GM18520 (cell line): ENCODE measurements at regions not wholly inside any gene's neighbourhood (a gene's known extent, or its start where the extent isn't known, plus 50 kb on each side); places are given as distances from the start of the nearest gene placed in this dataset.
"Not testable (repeated sequence)": the region's sequence is repeated elsewhere in the genome, so short reads cannot be mapped to it uniquely, and the experiment has no call there.

Experiments used
- ATAC-seq: cut with Tn5 transposase; IDR thresholded peaks from one replicate; pipeline ENCODE4 v1.9.1; 2021; ENCODE audit not compliant: unreplicated experiment

DNA sequence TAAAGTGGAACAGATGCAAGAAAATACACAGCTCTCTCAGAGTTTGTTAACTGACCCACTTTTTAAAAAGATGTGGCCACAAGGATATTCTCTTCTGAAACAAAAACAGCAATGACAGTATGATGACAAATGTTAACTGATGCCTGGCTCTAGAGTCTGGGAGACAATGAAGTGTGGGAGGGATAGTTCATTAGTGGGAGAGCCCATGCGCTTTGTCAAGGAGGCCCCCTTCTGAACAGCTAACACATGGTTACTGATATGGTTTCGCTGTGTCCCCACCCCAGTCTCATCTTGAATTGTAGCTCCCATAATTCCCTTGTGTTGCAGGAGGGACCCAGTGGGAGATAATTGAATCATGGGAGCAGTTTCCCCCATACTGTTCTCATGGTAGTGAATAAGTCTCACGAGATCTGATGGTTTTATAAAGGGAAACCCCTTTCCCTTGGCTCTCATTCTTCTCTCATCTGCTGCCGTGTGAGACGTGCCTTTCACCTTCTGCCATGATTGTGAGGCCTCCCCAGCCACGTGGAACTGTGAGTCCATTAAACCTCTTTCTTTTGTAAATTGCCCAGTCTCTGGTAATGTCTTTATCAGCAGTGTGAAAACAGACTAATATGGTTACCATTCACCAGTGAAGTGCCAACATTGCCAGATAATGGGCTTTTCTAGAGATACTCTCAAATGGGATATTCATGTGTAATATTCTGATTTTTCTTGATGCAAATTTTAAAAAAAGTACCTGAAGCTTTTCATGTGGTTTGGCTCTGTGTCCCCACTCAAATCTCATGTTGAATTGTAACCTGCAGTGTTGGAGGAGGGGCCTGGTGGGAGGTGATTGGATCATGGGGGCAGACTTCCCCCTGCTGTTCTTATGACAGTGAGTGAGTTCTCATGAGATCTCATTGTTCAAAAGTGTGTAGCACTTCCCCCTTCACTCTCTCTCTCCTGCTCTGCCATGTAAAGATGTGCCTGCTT lies 435.8 kb downstream of the SHISA9 start:
- not testable (repeated sequence) for ATAC-seq

DNA sequence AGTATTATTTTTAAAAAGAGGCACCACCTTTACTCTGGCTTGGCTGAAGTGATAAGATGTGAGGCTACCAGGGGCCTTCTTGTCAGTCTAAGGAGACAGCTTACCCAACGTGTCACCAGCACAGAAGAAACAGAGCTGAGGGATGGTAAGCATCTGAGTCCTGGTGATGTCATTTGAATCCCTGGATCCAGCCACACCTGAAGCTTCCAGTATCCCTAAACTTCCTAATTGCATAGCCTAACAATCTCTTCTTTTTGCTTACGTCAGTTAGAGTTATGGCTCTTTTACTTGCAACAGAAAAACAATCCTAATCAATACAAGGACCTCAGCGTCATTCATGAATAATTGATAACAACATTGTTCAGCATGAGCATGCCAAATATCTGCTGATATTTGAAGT lies 436.6 kb downstream of the SHISA9 start:
- ATAC-seq, result no peak

DNA sequence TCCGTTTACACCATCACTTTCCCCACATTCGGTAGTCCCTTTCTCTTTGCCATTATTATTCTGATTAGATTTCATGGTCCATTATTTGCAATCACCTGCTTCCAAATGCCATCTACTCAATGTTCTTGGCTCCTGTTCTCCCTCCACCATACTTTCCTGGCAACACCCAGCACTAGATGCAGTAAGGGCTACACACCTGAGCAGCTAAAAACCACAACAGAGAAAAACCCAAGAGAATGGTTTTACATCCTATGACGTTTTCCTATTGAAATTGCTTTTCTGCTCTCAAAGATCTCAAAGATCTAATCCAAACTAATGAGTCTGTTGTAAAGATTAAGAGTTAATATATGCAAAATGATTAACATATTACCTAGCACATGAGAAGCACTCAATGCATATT lies 441.3 kb downstream of the SHISA9 start:
- ATAC-seq, result no peak

DNA sequence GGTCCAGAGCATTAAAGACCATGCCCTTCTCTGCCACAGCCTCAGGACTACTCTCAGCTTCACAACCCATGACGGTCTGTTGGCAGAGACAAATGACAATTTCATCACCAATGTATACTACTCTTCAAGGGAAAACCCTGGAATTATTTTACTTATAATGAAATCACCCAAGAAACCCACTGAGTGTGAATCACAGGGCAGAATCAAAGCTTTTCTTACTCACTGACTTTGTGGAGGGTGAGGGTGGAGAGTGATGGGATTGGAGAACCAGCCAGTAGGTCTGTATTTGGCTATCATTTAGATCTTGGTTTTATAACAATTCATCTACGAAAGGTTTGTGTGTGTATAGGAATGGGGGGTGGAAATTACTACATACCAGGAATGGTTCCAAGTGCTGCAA lies 442.6 kb downstream of the SHISA9 start:
- no peak for ATAC-seq

DNA sequence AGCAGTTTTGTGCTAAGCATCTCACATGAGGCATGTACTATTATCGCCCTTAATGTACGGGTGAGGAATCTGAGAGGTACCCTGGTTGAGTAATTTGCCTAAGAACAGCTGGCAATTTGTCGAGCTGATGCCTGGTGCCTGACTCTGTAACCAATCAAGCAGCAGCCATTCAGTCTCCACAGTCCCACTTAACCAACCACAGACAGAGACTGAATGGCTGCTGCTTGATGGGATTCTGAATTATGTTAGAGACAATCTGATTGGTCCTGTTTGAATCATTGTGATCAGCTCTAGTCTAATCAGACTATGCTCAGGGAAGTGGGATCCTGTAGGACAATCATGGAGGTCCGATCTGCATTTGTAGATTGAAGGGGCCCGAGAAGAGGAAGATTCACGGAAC lies 447.0 kb downstream of the SHISA9 start:
- no peak for ATAC-seq

DNA sequence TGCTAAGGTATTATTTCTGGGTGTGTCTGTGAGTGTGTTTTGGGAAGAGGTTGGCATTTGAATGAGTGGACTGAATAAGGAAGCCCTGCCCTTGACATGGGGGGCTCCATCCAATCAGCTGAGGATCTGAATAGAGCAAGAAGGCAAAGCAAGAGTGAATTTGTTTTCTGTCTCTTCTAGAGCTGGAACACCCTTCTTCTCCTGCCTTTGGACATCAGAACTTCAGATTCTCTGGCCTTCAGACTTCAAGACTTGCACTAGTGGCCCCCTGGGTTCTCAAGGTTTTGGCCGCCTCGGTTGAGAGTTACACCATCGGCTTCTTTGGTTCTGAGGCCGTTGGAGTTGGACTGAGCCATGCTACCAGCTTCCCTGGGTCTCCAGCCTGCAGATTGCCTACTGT lies 448.6 kb downstream of the SHISA9 start:
- ATAC-seq, result no peak

DNA sequence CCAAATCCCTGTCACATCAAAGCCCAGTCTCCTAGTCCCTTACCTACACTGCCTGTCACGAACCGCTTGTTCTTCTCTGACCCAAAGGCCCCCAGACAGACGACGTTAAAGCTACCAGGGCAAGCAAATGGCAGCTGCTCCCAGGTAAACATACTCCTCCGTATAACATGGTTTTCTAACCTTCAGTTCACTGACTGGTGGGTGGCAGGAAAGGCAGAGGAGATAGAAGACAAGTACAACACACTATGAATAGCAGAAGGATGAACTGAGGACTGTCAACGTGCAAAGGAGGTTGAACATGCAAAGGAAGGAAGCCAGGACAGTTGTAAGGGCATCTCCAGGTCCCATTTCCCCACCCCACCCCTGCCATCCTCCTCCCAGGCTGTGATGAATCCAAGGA lies 449.8 kb downstream of the SHISA9 start:
- ATAC-seq, result no peak

DNA sequence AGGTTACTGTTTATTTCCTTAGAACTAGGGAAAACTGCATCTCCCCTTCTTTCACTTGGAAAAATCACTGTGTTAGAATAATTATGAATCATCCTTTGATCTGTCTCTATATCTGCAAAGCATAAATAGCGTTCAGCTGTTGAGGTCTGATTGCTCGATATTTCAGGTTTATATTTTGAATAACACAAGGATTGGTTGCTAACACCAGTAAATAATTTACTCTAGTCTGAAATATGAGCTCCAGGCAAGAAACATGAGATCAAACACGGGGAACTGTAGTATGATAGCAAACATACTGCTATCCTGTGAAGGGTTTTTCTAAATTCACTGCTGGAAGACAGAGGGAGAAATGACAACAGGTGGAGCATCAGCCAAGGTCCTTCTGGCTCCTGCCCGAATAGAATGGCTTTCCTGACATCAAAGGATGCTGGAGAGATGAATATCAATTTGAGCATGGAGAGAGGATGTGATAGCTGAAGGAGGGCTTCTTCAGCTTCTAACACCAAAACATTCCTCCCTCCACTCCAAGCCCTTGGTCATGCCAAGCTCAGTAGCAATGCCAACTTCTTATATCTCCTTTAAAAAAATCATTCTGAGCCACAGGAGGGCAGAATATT lies 450.3 kb downstream of the SHISA9 start:
- no peak for ATAC-seq

DNA sequence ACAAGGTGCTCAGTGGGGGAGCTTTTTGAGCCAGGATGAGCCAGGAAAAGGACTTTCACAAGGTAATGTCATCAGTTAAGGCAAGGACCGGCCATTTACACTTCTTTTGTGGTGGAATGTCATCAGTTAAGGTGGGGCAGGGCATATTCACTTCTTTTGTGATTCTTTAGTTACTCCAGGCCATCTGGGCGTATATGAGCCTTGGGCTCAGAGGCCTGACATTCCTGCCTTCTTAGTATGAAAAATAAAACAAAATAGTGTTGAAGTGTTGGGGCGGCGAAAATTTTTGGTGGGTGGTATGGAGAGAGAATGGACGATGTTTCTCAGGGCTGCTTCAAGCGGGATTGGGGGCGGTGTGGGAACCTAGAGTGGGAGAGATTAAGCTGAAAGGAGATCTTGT lies 451.4 kb downstream of the SHISA9 start:
- ATAC-seq, result not testable (repeated sequence)

DNA sequence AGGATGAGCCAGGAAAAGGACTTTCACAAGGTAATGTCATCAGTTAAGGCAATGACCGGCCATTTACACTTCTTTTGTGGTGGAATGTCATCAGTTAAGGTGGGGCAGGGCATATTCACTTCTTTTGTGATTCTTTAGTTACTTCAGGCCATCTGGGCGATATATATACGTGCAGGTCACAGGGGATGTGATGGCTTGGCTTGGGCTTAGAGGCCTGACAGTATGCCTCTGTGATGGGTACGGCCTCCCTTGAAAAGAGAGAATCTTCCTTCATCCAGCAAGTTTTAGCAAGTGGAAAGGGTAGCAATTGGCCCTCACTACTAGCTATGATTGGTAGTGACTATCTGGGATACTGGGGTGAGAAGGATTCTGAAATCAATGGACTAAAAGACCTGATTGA lies 456.4 kb downstream of the SHISA9 start:
- not testable (repeated sequence) for ATAC-seq

DNA sequence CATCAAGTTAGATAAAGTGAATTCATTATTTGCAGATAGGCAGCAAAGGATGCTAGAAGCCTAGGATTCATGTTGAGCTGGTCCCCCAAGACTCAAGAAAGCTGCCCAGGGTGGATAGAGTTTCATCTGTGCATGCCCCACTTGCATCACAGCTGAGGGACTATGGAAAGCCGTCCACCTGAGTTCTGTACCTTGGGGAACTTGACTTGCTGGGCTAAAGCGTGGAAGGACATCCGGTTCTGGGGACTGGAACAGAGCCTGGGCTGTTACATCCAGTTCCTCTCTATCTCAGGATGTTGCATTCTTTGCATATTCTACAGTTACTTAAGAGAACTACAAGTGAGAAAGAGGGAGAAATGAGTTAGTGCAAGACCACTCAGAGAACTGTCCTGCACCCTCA lies 458.4 kb downstream of the SHISA9 start:
- no peak for ATAC-seq

DNA sequence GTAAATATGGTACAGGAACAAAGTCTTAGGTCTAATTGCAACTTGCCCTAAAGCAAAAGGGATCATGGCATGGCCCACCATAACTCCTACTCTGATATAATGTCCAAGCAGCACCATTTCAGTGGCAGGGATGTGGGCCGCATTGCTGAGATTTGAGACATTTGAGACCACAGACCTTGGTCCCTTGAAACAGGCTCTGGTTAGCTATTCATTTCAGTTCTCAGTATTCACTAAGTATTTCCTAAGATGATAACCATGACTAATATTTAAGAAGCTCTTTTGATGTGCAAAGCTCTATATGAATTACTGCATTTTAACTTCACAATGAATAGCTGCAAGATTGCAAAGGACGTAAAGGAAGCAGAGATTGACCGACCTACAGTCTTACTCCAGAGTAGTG lies 471.0 kb downstream of the SHISA9 start:
- no peak for ATAC-seq

DNA sequence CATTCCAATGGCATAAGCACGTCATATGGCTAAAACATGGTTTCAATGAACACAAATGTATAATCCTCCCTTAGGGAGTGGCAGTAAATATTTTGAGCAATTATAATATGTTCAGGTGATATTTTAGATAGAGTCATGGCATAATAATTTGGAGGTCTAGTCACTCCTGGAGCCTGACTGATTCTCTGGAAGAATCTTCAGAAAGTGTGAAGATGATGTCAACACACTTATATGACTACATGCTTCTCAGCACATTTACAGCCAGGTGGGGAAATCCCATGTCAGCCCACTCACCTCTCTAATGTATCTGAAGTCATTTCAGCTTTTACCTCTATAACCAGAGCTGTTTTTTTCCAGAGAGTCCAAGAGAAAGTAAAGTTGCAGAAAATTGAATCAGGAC lies 474.8 kb downstream of the SHISA9 start:
- ATAC-seq, result no peak

DNA sequence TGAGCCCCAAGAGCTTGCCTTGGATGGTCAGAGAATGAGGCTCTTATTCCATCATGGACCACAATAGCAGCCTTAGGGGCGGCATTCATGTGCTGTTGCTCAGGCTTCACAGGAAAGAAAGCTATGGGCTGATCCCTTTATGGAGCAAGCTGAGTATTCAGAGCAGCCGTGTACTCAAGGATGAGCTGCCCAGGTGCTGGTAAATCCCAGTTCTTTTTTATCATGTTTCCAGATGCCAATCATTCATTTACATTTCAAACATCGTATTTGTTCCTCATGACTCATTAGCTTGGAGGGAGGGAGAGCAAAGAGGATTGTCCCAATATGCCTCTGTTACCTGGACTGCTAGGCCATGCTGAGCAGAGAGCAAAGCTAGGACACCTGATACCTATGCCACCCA lies 475.7 kb downstream of the SHISA9 start:
- ATAC-seq, result no peak

DNA sequence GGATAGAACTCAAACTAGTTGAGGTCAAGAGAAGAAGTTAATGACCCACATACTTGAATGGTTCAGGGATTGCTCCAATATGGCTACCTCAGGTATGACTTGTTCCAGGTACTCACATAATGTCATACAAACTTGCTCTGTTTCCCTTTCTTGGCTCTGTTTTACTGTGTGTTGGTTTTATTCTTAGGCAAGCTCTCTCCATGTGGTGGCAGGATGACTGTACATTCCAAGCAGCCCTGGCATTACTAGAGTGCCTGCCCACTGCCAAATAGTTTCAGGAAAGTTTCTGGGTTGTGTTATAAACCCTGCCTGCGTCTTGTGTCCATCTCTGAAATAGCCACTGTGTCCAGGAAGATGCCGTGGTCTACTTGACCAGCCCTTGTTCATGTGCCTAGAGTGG lies 476.8 kb downstream of the SHISA9 start:
- ATAC-seq, result no peak

DNA sequence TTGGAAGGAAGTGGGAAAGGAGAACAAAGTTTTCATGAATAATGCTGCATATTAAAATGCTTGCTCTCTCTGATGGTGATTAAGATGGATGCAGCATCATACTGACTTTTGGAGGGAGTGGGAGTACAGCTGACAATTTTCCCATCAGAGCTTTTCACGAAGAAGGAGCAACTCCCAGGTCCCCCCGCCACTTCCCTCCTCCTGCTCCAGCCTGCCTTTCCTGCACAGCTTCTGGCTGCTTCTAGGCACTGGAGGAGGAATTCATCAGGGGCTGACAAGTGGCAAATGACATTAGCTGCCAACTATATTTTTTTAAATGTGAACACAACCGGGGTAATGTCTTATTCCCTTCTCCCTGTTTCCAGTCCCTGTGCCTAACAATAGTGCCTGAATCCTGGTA lies 477.9 kb downstream of the SHISA9 start:
- no peak for ATAC-seq

DNA sequence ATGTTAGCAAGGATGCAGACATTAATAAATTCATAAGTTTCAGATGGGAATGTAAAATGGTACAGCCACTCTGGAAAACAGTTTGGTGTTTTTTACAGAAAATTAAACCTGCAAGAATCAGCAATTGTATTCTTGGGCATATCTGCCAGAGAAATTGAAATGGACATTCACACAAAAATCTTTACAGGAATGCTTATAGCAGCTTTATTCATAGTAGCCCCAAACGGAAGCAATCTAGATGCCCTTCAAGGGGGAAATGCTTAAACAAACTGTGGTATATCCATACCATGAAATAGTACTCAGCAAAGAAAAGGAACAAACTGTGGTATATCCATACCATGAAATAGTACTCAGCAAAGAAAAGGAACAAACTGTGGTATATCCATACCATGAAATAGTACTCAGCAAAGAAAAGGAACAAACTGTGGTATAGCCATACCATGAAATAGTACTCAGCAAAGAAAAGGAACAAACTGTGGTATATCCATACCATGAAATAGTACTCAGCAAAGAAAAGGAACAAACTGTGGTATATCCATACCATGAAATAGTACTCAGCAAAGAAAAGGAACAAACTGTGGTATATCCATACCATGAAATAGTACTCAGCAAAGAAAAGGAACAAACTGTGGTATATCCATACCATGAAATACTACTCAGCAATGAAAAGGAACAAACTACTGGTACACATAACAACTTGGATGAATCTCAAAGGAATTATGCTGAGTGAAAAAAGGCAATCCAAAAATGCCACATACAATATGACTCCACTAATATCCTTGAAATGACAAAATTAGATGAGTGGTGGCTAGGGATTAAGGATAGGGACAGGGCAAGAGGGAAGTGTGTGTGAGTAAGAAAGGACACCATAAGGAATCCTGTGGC lies 484.0 kb downstream of the SHISA9 start:
- not testable (repeated sequence) for ATAC-seq

DNA sequence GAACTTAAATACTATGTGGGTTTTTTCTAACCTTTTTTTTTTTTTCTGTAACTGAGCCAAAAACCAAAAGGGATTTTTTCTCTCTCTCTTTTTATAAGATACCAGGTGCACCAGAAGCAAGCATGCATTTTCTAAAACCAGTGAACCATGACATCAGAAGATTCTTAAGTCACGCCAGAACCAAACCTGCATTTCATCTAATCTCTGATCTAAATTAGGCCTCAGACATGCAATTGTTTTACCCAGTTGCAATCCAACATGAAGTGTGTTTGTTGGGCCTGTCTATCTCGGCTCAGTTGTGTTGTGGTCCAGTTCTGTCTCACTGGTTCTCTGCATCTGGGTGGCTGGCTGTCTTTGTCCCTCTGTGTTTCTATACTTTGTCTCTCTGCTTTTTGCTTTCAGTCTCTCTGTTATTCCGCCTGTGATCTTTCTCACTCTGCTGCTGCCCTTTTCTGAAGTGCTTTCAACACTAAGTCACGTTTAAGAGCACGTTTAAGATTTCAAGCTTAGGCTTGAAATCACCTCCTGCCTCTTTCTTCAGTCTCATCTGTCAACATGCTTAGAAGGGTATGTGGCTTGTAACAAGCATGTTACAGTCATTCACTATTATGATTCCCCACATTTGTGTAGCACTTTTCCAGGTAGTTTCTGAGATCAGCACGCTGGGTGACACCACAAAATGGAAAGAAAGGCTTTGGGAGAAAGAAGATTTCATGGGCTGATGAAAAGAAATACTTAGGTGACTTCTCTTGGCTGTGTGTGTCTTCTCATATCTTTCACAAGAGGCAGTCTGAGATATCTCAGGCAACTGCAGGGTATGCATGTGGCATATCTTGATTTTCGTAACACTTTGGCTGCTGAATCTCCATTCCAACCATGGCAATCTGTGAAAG lies 488.9 kb downstream of the SHISA9 start:
- no peak for ATAC-seq

DNA sequence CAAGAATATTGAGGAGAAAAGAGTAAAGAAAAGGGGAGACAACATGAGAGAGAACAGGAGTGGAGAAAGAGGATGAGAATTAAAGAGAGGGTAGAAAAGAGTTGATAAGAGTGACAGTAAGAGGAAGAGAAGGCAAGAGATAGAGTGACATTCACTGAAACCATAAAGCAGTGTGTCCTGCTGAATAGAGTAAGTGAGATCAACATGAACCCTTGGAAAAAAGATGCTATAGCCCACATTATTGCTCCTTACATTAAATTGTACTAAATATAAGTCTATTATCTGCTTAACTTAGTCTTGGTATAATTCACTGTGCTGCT lies 489.5 kb downstream of the SHISA9 start:
- ATAC-seq, result no peak

DNA sequence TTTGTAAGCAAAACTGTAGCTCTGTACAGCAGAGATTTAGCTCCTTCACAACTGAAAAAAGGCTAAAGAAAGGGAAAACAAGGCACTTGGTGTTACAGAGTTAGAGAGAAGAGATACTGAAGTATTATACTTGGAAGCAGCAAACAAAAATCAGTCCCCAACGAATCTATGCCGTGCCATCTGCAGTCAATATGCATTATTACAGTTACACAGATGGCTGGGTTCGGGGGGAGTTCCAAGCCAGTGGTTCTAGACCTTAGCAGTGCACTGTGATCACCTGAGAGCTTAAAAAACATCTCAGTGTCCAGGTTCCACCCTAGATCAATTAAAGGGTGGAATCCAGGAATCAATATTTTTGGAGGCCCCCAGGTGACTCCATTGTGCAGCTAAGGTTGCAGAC lies 489.9 kb downstream of the SHISA9 start:
- no peak for ATAC-seq

DNA sequence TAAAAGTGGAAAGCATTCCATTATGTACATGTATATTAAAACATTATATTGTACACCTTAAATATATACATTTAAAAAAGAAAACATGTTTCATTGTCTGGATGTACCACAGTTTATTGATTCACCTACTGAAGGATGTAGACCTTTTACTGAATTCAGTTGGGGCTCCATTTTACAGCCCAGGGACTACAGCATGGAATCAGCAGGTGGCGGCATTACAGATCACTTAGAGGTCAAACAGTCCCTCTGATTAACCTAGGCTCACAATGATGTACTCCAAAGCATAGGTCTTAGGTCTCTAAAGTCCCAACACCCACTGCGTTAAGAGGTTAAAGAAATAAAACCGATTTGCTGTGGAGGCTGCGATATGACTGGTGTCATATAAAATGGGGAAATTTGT lies 490.9 kb downstream of the SHISA9 start:
- ATAC-seq, result no peak
